ENCODE measurements at regions not wholly inside any gene's neighbourhood (a gene's known extent, or its start where the extent isn't known, plus 50 kb on each side); places are given as distances from the start of the nearest gene placed in this dataset.

- no peak for TF ChIP-seq CTCF (IDR thresholded peaks at IDR 0.05; ENCODE audit: low read depth, low read length, missing control alignments)
- H3K4me3 ChIP-seq (replicated peaks; ENCODE audit: low read depth, low read length): no peak overlapping the region
- DNase-seq (ENCODE audit: extremely low read depth, low read depth): no peak
These were observed 63.6 kb upstream of the SFRP2 start for GRCh38 chr4:153852501-153852900.

- no peak for TF ChIP-seq CTCF (IDR thresholded peaks at IDR 0.05; ENCODE audit: low read depth, low read length, missing control alignments)
- no peak for DNase-seq (ENCODE audit: extremely low read depth, low read depth)
- H3K4me3 ChIP-seq (replicated peaks; ENCODE audit: low read depth, low read length): no peak overlapping the region
These were observed 61.8 kb upstream of the SFRP2 start for GRCh38 chr4:153850533-153851280.

DNA sequence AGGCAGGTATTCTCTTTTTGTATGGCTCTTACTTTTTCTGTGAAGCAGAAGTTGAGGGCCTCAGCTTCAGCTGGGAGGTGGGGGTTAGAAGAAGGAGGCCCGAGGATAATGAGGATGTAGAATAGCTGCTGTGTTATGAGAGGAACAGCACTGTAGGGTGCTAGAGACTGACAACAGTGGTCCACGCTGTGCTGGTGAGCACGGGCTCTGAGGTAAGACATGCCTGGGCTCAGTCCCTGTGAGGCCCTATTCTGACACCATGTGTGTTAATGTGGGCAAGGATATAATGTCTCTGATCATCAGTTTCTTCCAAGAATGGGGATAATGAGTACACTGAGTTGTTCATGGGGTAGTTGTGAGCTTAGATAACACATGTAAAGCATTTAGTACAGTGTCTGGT lies 55.3 kb upstream of the SFRP2 start:
- no peak overlapping the region for H3K4me3 ChIP-seq (replicated peaks; ENCODE audit: low read depth, low read length)
- no peak for DNase-seq (ENCODE audit: extremely low read depth, low read depth)
- TF ChIP-seq CTCF (IDR thresholded peaks at IDR 0.05; ENCODE audit: low read depth, low read length, missing control alignments): no peak

Measured in HFF-Myc (cell line).